A673 (cell line): ENCODE measurements at regions not wholly inside any gene's neighbourhood (a gene's known extent, or its start where the extent isn't known, plus 50 kb on each side); places are given as distances from the start of the nearest gene placed in this dataset.

Experiments
- BruUV-seq: library from RNA; stranded (reverse); fragments of 400-500 nt; replicated peaks from 2 replicates; lab custom pipeline; 2021; lab: Mats Ljungman, UMichigan
- CTCF ChIA-PET: fragments of 300-600 bp; sonication (Branson Sonifier 250); formaldehyde crosslinking; loops from one replicate; lab custom pipeline; 2022; ENCODE audit warnings: antibody characterized with exemption; lab: Charles Lee
- POLR2A ChIA-PET: fragments of 300-600 bp; sonication (Branson Sonifier 250); formaldehyde crosslinking; loops from one replicate; lab custom pipeline; 2022; ENCODE audit warnings: antibody characterized with exemption; ENCODE audit not compliant: low non-redundant PET; lab: Charles Lee
- DNase-seq: peaks from one replicate; pipeline ENCODE4 v3.0.0-alpha.2; 2015; ENCODE audit warnings: low spot score
- H3K27ac ChIP-seq: fragments of 200-600 bp; sonication (generic); 2 replicates; pipeline ENCODE4 v1.5.1; 2016; ENCODE audit warnings: mixed run types, low read depth, mild to moderate bottlenecking, mixed read lengths, antibody characterized with exemption, low read length; ENCODE audit not compliant: poor library complexity, severe bottlenecking
- H3K27me3 ChIP-seq: fragments of 200-600 bp; sonication (generic); replicated peaks from 2 replicates; pipeline ENCODE4 v1.6.1; 2017; ENCODE audit warnings: mixed run types, low read depth, mild to moderate bottlenecking, mixed read lengths, antibody characterized with exemption, low read length; ENCODE audit not compliant: insufficient read depth, poor library complexity
- H3K36me3 ChIP-seq: fragments of 200-600 bp; sonication (generic); 2 replicates; pipeline ENCODE4 v1.6.1; 2016; ENCODE audit warnings: mixed run types, mild to moderate bottlenecking, mixed read lengths, antibody characterized with exemption, low read length; ENCODE audit not compliant: insufficient read depth, poor library complexity, severe bottlenecking
- H3K4me1 ChIP-seq: fragments of 200-600 bp; sonication (generic); 2 replicates; pipeline ENCODE4 v1.6.1; 2017; ENCODE audit warnings: mixed run types, mild to moderate bottlenecking, mixed read lengths, antibody characterized with exemption, low read length; ENCODE audit not compliant: insufficient read depth, poor library complexity, severe bottlenecking
- H3K4me3 ChIP-seq: fragments of 200-600 bp; sonication (generic); 2 replicates; pipeline ENCODE4 v1.5.1; 2016; ENCODE audit warnings: low read depth, mixed run types, mild to moderate bottlenecking, mixed read lengths, low read length; ENCODE audit not compliant: poor library complexity, severe bottlenecking
- H3K9me3 ChIP-seq: fragments of 200-600 bp; sonication (generic); 2 replicates; pipeline ENCODE4 v1.6.1; 2016; ENCODE audit warnings: mixed run types, low read depth, mild to moderate bottlenecking, mixed read lengths, antibody characterized with exemption, low read length; ENCODE audit not compliant: poor library complexity, severe bottlenecking
- EZH2 ChIP-seq: fragments of 200-600 bp; sonication (generic); IDR thresholded peaks from 2 replicates; pipeline ENCODE4 v1.6.1; 2017; ENCODE audit warnings: borderline replicate concordance, low read depth, mild to moderate bottlenecking, mixed read lengths, antibody characterized with exemption, low read length; ENCODE audit not compliant: poor library complexity, severe bottlenecking
- intact Hi-C: fragments of 100-400 bp; cut with micrococcal nuclease; formaldehyde crosslinking; loops from one replicate; pipeline ENCODE4 v1.10.0; 2022; ENCODE audit not compliant: unreplicated experiment
- TF ChIP-seq, protein P1 (sequence below): fragments of 300-800, 200-600 bp; sonication (generic); conservative IDR thresholded peaks from 2 replicates; pipeline ENCODE4 v1.5.1; 2017; ENCODE audit warnings: low read depth, mild to moderate bottlenecking, antibody characterized with exemption, low read length, moderate library complexity, mixed read lengths

DNA sequence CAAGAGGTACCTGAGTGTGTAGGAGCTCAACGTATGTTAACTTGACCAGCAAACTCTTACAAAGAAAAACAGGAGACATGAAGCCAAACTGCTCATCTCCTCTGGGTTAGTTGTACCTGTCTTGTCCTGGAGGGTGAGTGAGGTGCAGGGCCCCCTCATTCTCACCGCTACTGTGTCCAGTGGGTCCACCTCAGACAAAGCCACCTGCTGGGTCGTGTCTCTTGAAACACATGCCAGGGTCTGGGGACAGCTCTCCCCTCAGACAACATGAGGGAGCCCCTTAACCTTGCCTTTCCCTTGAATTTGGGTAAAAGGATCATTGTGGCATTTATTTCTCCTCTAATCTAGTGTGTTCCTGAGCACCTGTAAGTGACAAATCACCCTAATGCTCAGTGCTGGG lies 185.6 kb downstream of the TLE3 start:
- TF ChIP-seq, protein P1, sequence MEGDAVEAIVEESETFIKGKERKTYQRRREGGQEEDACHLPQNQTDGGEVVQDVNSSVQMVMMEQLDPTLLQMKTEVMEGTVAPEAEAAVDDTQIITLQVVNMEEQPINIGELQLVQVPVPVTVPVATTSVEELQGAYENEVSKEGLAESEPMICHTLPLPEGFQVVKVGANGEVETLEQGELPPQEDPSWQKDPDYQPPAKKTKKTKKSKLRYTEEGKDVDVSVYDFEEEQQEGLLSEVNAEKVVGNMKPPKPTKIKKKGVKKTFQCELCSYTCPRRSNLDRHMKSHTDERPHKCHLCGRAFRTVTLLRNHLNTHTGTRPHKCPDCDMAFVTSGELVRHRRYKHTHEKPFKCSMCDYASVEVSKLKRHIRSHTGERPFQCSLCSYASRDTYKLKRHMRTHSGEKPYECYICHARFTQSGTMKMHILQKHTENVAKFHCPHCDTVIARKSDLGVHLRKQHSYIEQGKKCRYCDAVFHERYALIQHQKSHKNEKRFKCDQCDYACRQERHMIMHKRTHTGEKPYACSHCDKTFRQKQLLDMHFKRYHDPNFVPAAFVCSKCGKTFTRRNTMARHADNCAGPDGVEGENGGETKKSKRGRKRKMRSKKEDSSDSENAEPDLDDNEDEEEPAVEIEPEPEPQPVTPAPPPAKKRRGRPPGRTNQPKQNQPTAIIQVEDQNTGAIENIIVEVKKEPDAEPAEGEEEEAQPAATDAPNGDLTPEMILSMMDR: no peak
- no peak for TF ChIP-seq EZH2
- POLR2A ChIA-PET: no interaction called here
- intact Hi-C loops: no loop called here
- CTCF ChIA-PET: no interaction called here
- Histone ChIP-seq H3K27ac (no peak overlapping the region), H3K9me3 (no peaks in the 10 kb centered on the region), H3K4me3 (no peak overlapping the region), H3K4me1 (no peaks in the 10 kb centered on the region), H3K36me3 (no peaks in the 10 kb centered on the region), H3K27me3 (no peaks in the 10 kb centered on the region)
- no TSS peak for BruUV-seq
- no peak for DNase-seq

DNA sequence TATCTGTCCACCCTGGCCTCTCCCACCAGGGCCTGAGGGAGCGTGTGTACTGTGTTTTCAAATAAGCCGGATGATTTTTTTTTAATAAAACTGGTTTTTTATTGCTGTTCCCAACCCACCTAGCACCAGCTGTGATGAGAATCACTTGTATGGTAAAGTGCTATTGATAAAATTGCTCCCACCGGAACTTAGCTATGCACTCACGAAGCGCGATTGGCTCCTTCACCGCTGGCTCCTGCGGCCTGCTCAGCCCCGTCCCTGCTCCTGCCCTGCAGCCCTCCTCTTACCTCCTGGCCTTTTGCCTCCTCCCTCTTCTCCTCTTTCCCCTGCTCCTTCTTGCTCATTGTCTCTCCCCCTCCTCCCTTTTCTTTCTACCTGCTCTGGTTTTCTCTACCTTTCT lies 183.7 kb downstream of the TLE3 start:
- Histone ChIP-seq H3K9me3 (no peaks in the 10 kb centered on the region), H3K4me1 (no peaks in the 10 kb centered on the region), H3K27ac (no peak overlapping the region), H3K27me3 (no peaks in the 10 kb centered on the region), H3K36me3 (no peaks in the 10 kb centered on the region), H3K4me3 (no peak overlapping the region)
- intact Hi-C loops: no loop called here
- no peak for DNase-seq
- ChIA-PET CTCF (no interaction called here), POLR2A (no interaction called here)
- TF ChIP-seq EZH2: no peak
- TF ChIP-seq, protein P1: no peak
- BruUV-seq: no TSS peak

DNA sequence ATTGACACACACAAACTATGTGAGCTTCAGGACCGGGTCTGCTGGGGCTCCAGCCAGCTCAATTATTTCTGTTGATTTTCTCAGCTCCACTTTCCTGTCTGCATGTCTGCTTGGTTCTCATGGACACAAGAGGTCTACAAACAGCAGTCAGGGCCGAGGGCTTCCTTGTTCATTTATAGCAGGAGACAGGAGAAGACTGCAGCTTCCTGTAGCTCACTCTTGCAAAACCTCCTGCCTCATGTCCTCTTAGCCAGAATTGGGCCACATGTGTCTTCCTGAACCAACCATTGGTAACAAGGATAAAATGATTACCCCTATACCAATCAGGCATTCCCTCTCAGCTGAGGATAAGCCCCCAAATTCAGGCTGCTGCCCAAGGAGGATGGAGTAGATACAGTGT lies 182.8 kb downstream of the TLE3 start:
- TF ChIP-seq, protein P1: no peak
- no peak for TF ChIP-seq EZH2
- H3K36me3 ChIP-seq: no peaks in the 10 kb centered on the region
- ChIA-PET CTCF (no interaction called here), POLR2A (no interaction called here)
- no peaks in the 10 kb centered on the region for H3K4me1 ChIP-seq
- intact Hi-C loops: no loop called here
- H3K27ac ChIP-seq: no peak overlapping the region
- no peak overlapping the region for H3K4me3 ChIP-seq
- H3K9me3 ChIP-seq: no peaks in the 10 kb centered on the region
- no TSS peak for BruUV-seq
- no peaks in the 10 kb centered on the region for H3K27me3 ChIP-seq
- DNase-seq: no peak
